Neural cell (in vitro differentiated cells): ENCODE measurements at regions not wholly inside any gene's neighbourhood (a gene's known extent, or its start where the extent isn't known, plus 50 kb on each side); places are given as distances from the start of the nearest gene placed in this dataset.
A peak's percentile ranks its signal among the peaks of the same experiment; 100 is the strongest.

Experiments
- H2AFZ ChIP-seq: fragments of 200-600, 300-800 bp; sonication (generic), shearing (Covaris generic); 2 replicates; pipeline ENCODE4 v1.6.0; 2014; ENCODE audit warnings: low read depth, mild to moderate bottlenecking, antibody characterized with exemption, low read length, moderate library complexity
- H3F3A ChIP-seq: fragments of 200-600 bp; shearing (Covaris generic); 2 replicates; pipeline ENCODE4 v1.6.1; 2016; ENCODE audit warnings: mild to moderate bottlenecking, moderate library complexity, mixed read lengths, antibody characterized with exemption, low read length; ENCODE audit not compliant: insufficient read depth, poor library complexity, severe bottlenecking
- H3K27ac ChIP-seq: fragments of 200-600, 300-800 bp; sonication (generic), shearing (Covaris generic); 2 replicates; pipeline ENCODE4 v1.5.1; 2014; ENCODE audit warnings: mild to moderate bottlenecking, low read length, moderate library complexity
- H3K27me3 ChIP-seq: fragments of 300-800, 200-600 bp; sonication (generic), shearing (Covaris generic); 2 replicates; pipeline ENCODE4 v1.6.0; 2014; ENCODE audit warnings: mild to moderate bottlenecking, low read depth, low read length, moderate library complexity; ENCODE audit not compliant: insufficient read depth
- H3K36me3 ChIP-seq: fragments of 300-800, 200-600 bp; sonication (generic), shearing (Covaris generic); 2 replicates; pipeline ENCODE4 v1.5.1; 2014; ENCODE audit warnings: mild to moderate bottlenecking, antibody characterized with exemption, low read length, moderate library complexity; ENCODE audit not compliant: insufficient read depth
- H3K4me2 ChIP-seq: fragments of 300-800, 200-600 bp; sonication (generic), shearing (Covaris generic); 2 replicates; pipeline ENCODE4 v1.6.0; 2014; ENCODE audit warnings: mild to moderate bottlenecking, low read length
- H3K4me3 ChIP-seq: fragments of 300-800, 200-600 bp; sonication (generic), shearing (Covaris generic); 2 replicates; pipeline ENCODE4 v1.5.1; 2014; ENCODE audit warnings: mild to moderate bottlenecking, low read length, moderate library complexity
- H3K79me2 ChIP-seq: fragments of 200-600 bp; shearing (Covaris generic); replicated peaks from 2 replicates; pipeline ENCODE4 v1.6.0; 2014; ENCODE audit warnings: mild to moderate bottlenecking, low read length, moderate library complexity; ENCODE audit not compliant: insufficient read depth
- H3K9ac ChIP-seq: fragments of 300-800, 200-600 bp; sonication (generic), shearing (Covaris generic); 2 replicates; pipeline ENCODE4 v1.6.1; 2016; ENCODE audit warnings: mild to moderate bottlenecking, low read length, mixed read lengths
- H3K9me2 ChIP-seq: fragments of 200-600 bp; shearing (Covaris generic); 2 replicates; pipeline ENCODE4 v1.6.1; 2016; ENCODE audit warnings: mild to moderate bottlenecking, low read length, mixed read lengths; ENCODE audit not compliant: insufficient read depth
- H3K9me3 ChIP-seq: fragments of 200-600, 300-800 bp; sonication (generic), shearing (Covaris generic); 2 replicates; pipeline ENCODE4 v1.6.1; 2016; ENCODE audit warnings: mild to moderate bottlenecking, mixed run types, low read length, moderate library complexity, mixed read lengths
- H4K20me1 ChIP-seq: fragments of 200-600 bp; shearing (Covaris generic); 2 replicates; pipeline ENCODE4 v1.6.1; 2016; ENCODE audit warnings: mild to moderate bottlenecking, mixed run types; ENCODE audit not compliant: insufficient read depth
- EP300 ChIP-seq: fragments of 450-650 bp; conservative IDR thresholded peaks from 2 replicates; pipeline ENCODE4 v1.6.1; 2014; ENCODE audit warnings: antibody characterized with exemption, mild to moderate bottlenecking, moderate library complexity; ENCODE audit not compliant: poor library complexity, severe bottlenecking
- EZH2 ChIP-seq: fragments of 200-600, 300-800 bp; shearing (Covaris generic), sonication (generic); IDR thresholded peaks from 2 replicates; pipeline ENCODE4 v1.6.1; 2014; ENCODE audit warnings: antibody characterized with exemption, low read length, borderline replicate concordance, mild to moderate bottlenecking; ENCODE audit not compliant: insufficient read depth, poor library complexity, severe bottlenecking
- MXI1 ChIP-seq: fragments of 450-650 bp; conservative IDR thresholded peaks from 2 replicates; pipeline ENCODE4 v1.6.1; 2014; ENCODE audit warnings: antibody characterized with exemption, mild to moderate bottlenecking; ENCODE audit not compliant: poor library complexity, severe bottlenecking
- POLR2AphosphoS5 ChIP-seq: IDR thresholded peaks from 2 replicates; pipeline ENCODE4 v1.6.1; 2012
- RAD21 ChIP-seq: fragments of 450-650 bp; conservative IDR thresholded peaks from 2 replicates; pipeline ENCODE4 v1.6.1; 2014; ENCODE audit warnings: antibody characterized with exemption, mild to moderate bottlenecking, moderate library complexity
- SMC3 ChIP-seq: fragments of 450-650 bp; conservative IDR thresholded peaks from 2 replicates; pipeline ENCODE4 v1.6.1; 2014; ENCODE audit warnings: antibody characterized with exemption, mild to moderate bottlenecking, moderate library complexity; ENCODE audit not compliant: poor library complexity
- TAF1 ChIP-seq: IDR thresholded peaks from 2 replicates; pipeline ENCODE4 v1.6.1; 2012; ENCODE audit warnings: low read depth
- TF ChIP-seq, protein P1 (sequence below): IDR thresholded peaks from 2 replicates; pipeline ENCODE4 v1.6.1; 2012; ENCODE audit warnings: borderline replicate concordance
- TF ChIP-seq, protein P2 (sequence below): fragments of 450-650 bp; IDR thresholded peaks from 2 replicates; pipeline ENCODE4 v1.5.1; 2014; ENCODE audit warnings: antibody characterized with exemption, mild to moderate bottlenecking, moderate library complexity; ENCODE audit not compliant: poor library complexity, severe bottlenecking

DNA sequence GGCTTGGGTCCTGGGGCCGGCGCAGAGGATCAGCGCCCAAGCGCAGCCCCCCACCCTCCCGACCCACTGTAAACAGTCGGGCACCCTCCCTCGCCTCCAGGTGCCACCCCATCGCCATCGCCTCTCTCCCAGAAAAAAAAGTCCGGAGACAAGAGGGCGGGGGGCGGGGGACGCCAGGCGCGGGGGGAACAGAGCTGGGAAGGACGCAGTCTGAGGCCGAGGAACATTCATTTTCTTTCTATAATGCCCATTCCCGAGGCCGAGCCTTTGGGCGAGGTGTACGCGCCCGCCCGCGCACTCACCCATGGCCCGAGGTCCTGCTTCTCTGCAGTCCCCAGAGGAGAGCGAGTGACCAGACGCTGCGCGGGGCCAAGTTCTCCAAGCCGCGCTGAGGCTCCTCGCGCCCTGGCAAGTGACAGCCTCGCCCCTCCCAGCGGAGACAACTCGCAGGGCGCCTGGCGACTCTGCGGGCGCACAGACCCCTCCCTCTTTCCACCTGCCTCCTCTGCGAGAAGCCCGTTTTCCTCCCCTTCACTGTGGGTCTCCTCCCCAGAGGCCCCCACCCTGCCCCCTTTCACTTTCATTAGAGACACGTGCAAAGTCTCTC lies 63.5 kb upstream of the WDR17 start:
- peak overlapping the region; percentile 44 for H3K9ac ChIP-seq
- H3K9me2 ChIP-seq = no peaks in the 10 kb centered on the region
- peak overlapping the region; percentile 84 for H3K4me2 ChIP-seq
- H3K27ac ChIP-seq = no peak overlapping the region
- H3K27me3 ChIP-seq = peaks cover 21% of the 10 kb centered on the region
- no peaks in the 10 kb centered on the region for H3K9me3 ChIP-seq
- no peaks in the 10 kb centered on the region for H3K36me3 ChIP-seq
- no peak overlapping the region for H2AFZ ChIP-seq
- TF ChIP-seq EZH2 = no peak
- TF ChIP-seq POLR2AphosphoS5 = no peak
- TF ChIP-seq, protein P1, sequence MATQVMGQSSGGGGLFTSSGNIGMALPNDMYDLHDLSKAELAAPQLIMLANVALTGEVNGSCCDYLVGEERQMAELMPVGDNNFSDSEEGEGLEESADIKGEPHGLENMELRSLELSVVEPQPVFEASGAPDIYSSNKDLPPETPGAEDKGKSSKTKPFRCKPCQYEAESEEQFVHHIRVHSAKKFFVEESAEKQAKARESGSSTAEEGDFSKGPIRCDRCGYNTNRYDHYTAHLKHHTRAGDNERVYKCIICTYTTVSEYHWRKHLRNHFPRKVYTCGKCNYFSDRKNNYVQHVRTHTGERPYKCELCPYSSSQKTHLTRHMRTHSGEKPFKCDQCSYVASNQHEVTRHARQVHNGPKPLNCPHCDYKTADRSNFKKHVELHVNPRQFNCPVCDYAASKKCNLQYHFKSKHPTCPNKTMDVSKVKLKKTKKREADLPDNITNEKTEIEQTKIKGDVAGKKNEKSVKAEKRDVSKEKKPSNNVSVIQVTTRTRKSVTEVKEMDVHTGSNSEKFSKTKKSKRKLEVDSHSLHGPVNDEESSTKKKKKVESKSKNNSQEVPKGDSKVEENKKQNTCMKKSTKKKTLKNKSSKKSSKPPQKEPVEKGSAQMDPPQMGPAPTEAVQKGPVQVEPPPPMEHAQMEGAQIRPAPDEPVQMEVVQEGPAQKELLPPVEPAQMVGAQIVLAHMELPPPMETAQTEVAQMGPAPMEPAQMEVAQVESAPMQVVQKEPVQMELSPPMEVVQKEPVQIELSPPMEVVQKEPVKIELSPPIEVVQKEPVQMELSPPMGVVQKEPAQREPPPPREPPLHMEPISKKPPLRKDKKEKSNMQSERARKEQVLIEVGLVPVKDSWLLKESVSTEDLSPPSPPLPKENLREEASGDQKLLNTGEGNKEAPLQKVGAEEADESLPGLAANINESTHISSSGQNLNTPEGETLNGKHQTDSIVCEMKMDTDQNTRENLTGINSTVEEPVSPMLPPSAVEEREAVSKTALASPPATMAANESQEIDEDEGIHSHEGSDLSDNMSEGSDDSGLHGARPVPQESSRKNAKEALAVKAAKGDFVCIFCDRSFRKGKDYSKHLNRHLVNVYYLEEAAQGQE = no peak
- no peak for TF ChIP-seq SMC3
- no peak for TF ChIP-seq EP300
- no peaks in the 10 kb centered on the region for H4K20me1 ChIP-seq
- peak overlapping the region; percentile 74 for H3K4me3 ChIP-seq
- H3K79me2 ChIP-seq = peaks cover 4% of the 10 kb centered on the region
- H3F3A ChIP-seq = no peaks in the 10 kb centered on the region

DNA sequence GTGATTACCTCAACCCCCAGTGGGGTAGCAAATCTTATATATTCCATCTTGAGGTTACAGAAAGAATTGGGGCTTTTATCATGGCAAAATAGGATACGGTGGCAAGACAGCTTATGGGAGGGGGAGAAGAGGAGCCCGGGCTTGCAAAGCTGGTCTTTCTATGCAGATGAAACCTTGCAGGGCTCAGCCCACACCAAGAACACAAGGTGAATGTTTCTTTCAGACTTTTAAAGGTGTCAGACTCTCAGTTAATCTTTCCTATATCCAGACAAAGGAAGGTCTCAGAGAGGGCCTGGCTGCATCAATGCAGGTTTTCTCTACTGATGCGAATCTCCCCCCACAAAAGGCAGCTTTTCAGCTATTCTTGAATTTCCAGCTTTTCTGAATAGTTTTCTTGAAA lies 59.9 kb upstream of the WDR17 start:
- no peak for TF ChIP-seq EZH2
- TF ChIP-seq, protein P2, sequence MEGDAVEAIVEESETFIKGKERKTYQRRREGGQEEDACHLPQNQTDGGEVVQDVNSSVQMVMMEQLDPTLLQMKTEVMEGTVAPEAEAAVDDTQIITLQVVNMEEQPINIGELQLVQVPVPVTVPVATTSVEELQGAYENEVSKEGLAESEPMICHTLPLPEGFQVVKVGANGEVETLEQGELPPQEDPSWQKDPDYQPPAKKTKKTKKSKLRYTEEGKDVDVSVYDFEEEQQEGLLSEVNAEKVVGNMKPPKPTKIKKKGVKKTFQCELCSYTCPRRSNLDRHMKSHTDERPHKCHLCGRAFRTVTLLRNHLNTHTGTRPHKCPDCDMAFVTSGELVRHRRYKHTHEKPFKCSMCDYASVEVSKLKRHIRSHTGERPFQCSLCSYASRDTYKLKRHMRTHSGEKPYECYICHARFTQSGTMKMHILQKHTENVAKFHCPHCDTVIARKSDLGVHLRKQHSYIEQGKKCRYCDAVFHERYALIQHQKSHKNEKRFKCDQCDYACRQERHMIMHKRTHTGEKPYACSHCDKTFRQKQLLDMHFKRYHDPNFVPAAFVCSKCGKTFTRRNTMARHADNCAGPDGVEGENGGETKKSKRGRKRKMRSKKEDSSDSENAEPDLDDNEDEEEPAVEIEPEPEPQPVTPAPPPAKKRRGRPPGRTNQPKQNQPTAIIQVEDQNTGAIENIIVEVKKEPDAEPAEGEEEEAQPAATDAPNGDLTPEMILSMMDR = no peak
- no peak for TF ChIP-seq TAF1
- TF ChIP-seq POLR2AphosphoS5 = no peak
- TF ChIP-seq MXI1 = no peak
- no peak for TF ChIP-seq SMC3
- TF ChIP-seq, protein P1 = no peak
- TF ChIP-seq EP300 = no peak
- TF ChIP-seq RAD21 = no peak
- H3K27ac ChIP-seq = no peak overlapping the region
- H3K4me3 ChIP-seq = no peak overlapping the region
- H3K36me3 ChIP-seq = no peaks in the 10 kb centered on the region
- no peaks in the 10 kb centered on the region for H3K9me2 ChIP-seq
- H3K9me3 ChIP-seq = no peaks in the 10 kb centered on the region
- no peak overlapping the region for H2AFZ ChIP-seq
- H4K20me1 ChIP-seq = no peaks in the 10 kb centered on the region
- no peak overlapping the region for H3K9ac ChIP-seq
- no peaks in the 10 kb centered on the region for H3K79me2 ChIP-seq
- H3K27me3 ChIP-seq = peaks cover 20% of the 10 kb centered on the region
- no peaks in the 10 kb centered on the region for H3F3A ChIP-seq
- H3K4me2 ChIP-seq = no peak overlapping the region
